Stomach (tissue), 8 donors: ENCODE measurements at regions not wholly inside any gene's neighbourhood (a gene's known extent, or its start where the extent isn't known, plus 50 kb on each side); places are given as distances from the start of the nearest gene placed in this dataset.

Experiments
- DNase-seq, 2 donors: peaks; one replicate each; pipeline versions ENCODE4 v3.0.0 to v3.0.0-alpha.2; 2013 to 2019
- H3K27ac ChIP-seq, 5 donors: fragments of 200-600 bp in 4 of 5; sonication (generic) in 4 of 5; one replicate each; pipeline ENCODE4 v1.5.1; 2013 to 2019; ENCODE audit warnings: mild to moderate bottlenecking in 1 of 5, moderate library complexity in 1 of 5
- H3K27me3 ChIP-seq, 3 donors: fragments of 200-600 bp; sonication (generic); one replicate each; pipeline ENCODE4 v1.5.1; 2017 to 2019; ENCODE audit warnings: mixed run types in 1 of 3
- H3K36me3 ChIP-seq, 4 donors: fragments of 200-600 bp; sonication (generic); 1 replicate in 3 of 4; 2 replicates in 1 of 4; pipeline ENCODE4 v1.5.1; 2016 to 2019
- H3K4me1 ChIP-seq, 4 donors: fragments of 200-600 bp; sonication (generic); one replicate each; pipeline ENCODE4 v1.5.1; 2016 to 2019
- H3K4me3 ChIP-seq, 4 donors: fragments of 200-600 bp; sonication (generic) in 3 of 4; one replicate each; pipeline ENCODE4 v1.5.1; 2016 to 2019; ENCODE audit warnings: mild to moderate bottlenecking in 1 of 4
- H3K9me3 ChIP-seq, 4 donors: fragments of 200-600 bp; sonication (generic); one replicate each; pipeline ENCODE4 v1.5.1; 2016 to 2019
- CTCF ChIP-seq, 7 experiments: fragments of 450-650 bp in 4 of 7; fragments of 200-600 bp in 3 of 7; sonication (generic) in 3 of 7; IDR thresholded peaks; one replicate each; pipeline ENCODE4 v1.5.1; 2016 to 2019; ENCODE audit warnings: antibody characterized with exemption in 7 of 7, control low read depth in 2 of 7, mild to moderate bottlenecking in 1 of 7
- EP300 ChIP-seq: sonication (generic); formaldehyde crosslinking; IDR thresholded peaks from one replicate; pipeline ENCODE4 v1.6.1; 2017; ENCODE audit warnings: antibody characterized with exemption
- POLR2A ChIP-seq, 4 donors: fragments of 450-650 bp; IDR thresholded peaks; one replicate each; pipeline ENCODE4 v1.6.1; 2016; ENCODE audit warnings: antibody characterized with exemption in 4 of 4, control low read depth in 2 of 4, mild to moderate bottlenecking in 1 of 4, moderate library complexity in 1 of 4
- POLR2AphosphoS5 ChIP-seq, 3 donors: sonication (generic); formaldehyde crosslinking; IDR thresholded peaks; one replicate each; pipeline ENCODE4 v1.6.1; 2016; ENCODE audit warnings: antibody characterized with exemption in 3 of 3
- WGBS, 5 donors: extraction: QIAGEN DNeasy Blood & Tissue Kit in 3 of 5; methylation state at CpG; one replicate each; pipeline versions ENCODE4 v1.1.5 to v1.1.7; 2013 to 2018; 5-methylcytosine and 5-hydroxymethylcytosine counted together
- intact Hi-C: fragments of 100-400 bp; cut with DNase I; formaldehyde crosslinking; loops from one replicate; pipeline ENCODE4 v1.15.1; 2023; ENCODE audit warnings: low total_unique reads
- donor health status: healthy with polysubstance abuse.
- donor health status: Bipolar disorder and iron deficiency.
- donor health status: healthy.

DNA sequence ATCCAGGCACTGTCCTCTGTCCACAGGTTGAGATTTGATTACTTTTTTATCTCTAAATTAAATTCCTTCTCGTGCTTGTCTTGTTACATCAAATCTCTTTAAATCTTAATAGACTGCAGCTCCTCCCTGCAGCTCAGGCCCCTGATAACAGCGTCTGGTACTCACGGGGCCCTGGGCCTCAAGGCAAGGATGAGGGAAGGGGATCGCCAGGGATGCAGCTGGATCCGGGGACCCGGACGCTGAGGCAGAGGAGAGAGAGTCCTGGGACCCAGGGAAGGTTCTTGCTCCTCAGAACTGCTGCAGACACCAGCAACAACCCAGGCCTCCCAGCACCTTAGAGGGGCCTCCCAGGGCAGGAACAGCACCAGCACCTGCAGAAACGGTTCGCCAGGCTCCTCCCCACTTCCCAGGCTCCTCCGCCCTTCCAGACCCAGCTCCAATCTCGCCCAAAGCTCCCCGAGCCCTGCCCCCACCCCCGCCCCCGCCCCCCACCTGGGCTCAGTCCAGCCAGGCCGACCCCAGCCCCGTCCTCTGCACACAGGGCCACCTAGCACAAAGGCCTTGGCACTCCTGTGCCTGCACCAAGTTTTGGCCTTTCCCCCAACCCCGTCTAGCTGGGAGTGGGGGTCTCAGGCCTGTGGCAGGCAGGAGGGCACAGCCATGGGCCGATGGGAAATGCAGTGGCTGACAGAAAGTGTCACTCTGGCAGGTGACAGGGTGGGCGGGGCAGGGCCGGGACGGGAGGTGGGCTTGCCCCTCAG lies 60.3 kb upstream of the GALNT9 start:
- DNase-seq = no peak
- Histone ChIP-seq H3K4me3 (no peak overlapping the region), H3K36me3 (no peaks in the 10 kb centered on the region), H3K9me3 (no peaks in the 10 kb centered on the region), H3K27me3 (peaks cover 2 to 92% (median 39%) of the 10 kb centered on the region in 3 donors), H3K4me1 (no peaks in the 10 kb centered on the region), H3K27ac (no peak overlapping the region)
- no peak for TF ChIP-seq POLR2A (IDR thresholded peaks at IDR 0.05)
- 26 to 40% (median 31%) methylated on average over 17 to 21 of the region's 21 CpGs for WGBS, 5 donors
- intact Hi-C loops = no loop called here

DNA sequence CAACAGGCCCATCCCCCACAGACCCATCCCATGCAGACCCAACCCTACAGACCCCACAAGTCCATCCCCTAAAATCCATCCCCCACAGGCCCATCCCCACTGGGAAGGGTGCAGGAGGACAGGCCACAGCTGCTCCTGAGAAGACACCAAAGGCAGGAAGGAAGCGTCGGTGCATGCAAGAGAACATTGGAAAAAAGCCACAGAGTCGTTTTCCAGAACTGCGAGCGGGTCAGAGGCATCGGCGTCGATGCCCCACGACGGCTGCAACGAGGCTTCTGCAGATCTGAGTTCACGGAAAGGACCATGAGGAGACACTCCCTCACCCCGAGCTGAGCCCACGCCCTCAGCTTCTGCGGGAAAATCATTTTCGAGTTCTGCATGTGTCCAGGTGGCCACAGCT lies 59.6 kb upstream of the GALNT9 start:
- Histone ChIP-seq H3K9me3 (no peaks in the 10 kb centered on the region), H3K36me3 (no peaks in the 10 kb centered on the region), H3K27ac (no peak overlapping the region), H3K27me3 (peaks cover 2 to 91% (median 37%) of the 10 kb centered on the region in 3 donors), H3K4me1 (no peaks in the 10 kb centered on the region), H3K4me3 (no peak overlapping the region)
- intact Hi-C loops = no loop called here
- no peak for DNase-seq
- 48 to 77% (median 64%) methylated on average over 8 to 16 of the region's 16 CpGs for WGBS, 5 donors
- TF ChIP-seq CTCF (IDR thresholded peaks at IDR 0.05) (no peak), POLR2A (IDR thresholded peaks at IDR 0.05) (no peak), EP300 (no peak), POLR2AphosphoS5 (IDR thresholded peaks at IDR 0.05) (no peak)

DNA sequence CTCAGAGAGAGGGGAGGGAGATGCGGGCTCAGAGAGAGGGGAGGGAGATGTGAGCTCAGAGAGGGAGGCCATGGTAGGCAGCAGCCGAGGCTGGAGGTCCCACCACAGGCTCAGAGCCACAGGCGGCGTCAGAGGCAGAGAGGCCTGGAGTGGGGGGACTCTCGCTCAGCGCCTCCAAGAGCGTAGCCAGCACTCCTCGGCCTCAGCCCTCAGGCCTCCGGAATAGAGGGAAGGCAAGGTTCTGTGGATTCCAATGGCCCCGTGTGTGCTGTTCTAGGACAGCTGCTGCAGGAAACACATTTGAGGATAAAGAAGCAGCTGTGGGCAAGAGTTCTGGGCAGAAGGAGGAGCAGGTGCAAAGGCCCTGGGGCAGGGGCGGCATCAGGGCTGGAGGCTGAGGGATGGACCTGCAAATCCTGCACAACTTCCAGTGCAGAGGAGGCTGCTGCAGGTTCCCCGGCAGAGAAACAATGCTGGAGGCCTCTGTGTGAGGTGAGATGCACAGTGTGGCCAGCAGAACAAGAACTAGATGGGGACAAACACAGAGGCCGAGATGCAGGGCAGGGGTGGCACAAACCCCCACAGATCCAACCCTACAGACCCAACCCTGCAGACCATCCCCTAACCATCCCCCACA lies 59.1 kb upstream of the GALNT9 start:
- no peak for DNase-seq
- Histone ChIP-seq H3K27ac (no peak overlapping the region), H3K36me3 (no peaks in the 10 kb centered on the region), H3K4me1 (no peaks in the 10 kb centered on the region), H3K4me3 (no peak overlapping the region), H3K9me3 (no peaks in the 10 kb centered on the region), H3K27me3 (peaks cover 2 to 90% (median 38%) of the 10 kb centered on the region in 3 donors)
- 56 to 79% (median 67%) methylated on average over 13 of the region's 13 CpGs for WGBS, 5 donors
- TF ChIP-seq EP300 (no peak), POLR2A (IDR thresholded peaks at IDR 0.05) (no peak), POLR2AphosphoS5 (IDR thresholded peaks at IDR 0.05) (no peak), CTCF (IDR thresholded peaks at IDR 0.05) (no peak)
- intact Hi-C loops = no loop called here

- Histone ChIP-seq H3K27me3 (peaks cover 8 to 90% (median 30%) of the 10 kb centered on the region in 3 donors), H3K4me3 (no peak overlapping the region)
- DNase-seq = no peak
Measured at GRCh38 chr12:132386926-132387497, 57.6 kb upstream of the GALNT9 start.

DNA sequence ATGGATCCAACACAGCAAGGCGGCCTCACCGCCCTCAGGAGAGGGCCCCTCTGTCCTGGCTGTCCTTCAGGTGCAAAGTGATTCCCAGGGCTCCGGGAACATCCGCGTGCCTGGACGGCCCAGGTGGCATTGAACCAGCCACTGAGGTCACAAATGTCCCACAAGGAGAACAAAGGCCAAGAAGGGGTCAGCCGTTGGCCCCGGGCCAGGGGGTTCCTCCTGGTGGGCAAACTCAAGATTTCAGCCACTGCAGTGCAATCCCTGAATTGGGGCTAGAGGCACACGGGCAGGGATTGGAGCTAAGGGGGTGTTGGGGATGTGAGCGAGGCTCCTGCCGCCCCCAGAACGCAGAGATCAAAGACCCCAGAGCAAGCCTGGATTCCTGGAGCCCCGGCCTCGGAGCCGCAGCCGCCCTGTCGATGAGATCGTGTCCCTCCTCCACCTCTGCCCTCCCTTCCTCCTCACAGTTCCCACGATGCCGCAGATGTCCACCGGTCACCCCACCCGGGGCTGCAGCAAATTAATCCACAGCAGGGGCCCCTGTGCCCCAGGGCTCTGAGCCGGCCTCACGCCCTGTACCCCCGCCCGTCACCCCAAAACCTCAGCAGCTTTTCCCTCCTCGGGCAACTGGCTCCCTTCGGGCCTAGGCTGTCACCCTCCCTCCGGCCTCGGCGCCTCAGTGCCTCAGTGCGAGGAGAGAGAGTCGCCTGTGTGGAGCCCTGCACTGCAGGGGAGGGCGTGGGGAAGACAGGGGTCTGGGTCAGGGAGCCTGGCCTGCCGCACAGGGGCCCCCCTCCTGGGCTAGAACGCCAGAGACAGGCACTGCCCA lies 56.7 kb upstream of the GALNT9 start:
- TF ChIP-seq POLR2A (IDR thresholded peaks at IDR 0.05) (no peak), EP300 (no peak), POLR2AphosphoS5 (IDR thresholded peaks at IDR 0.05) (no peak), CTCF (IDR thresholded peaks at IDR 0.05) (no peak)
- 51 to 66% (median 56%) methylated on average over 32 to 36 of the region's 36 CpGs for WGBS, 5 donors
- H3K27me3 ChIP-seq = peaks cover 8 to 91% (median 30%) of the 10 kb centered on the region in 3 donors
- no peaks in the 10 kb centered on the region for H3K9me3 ChIP-seq
- intact Hi-C loops = no loop called here
- H3K4me3 ChIP-seq = no peak overlapping the region
- no peak for DNase-seq
- no peak overlapping the region for H3K27ac ChIP-seq
- no peaks in the 10 kb centered on the region for H3K36me3 ChIP-seq
- H3K4me1 ChIP-seq = no peaks in the 10 kb centered on the region

More at GRCh38 chr12:132386926-132387497, 57.6 kb upstream of the GALNT9 start:
- Histone ChIP-seq H3K9me3 (no peaks in the 10 kb centered on the region), H3K4me1 (no peaks in the 10 kb centered on the region), H3K27ac (no peak overlapping the region), H3K36me3 (no peaks in the 10 kb centered on the region)
- WGBS, 5 donors = 62 to 72% (median 69%) methylated on average over 30 of the region's 30 CpGs
- no peak for TF ChIP-seq POLR2A (IDR thresholded peaks at IDR 0.05)
- intact Hi-C loops = no loop called here
